K562 (cell line): ENCODE measurements at regions not wholly inside any gene's neighbourhood (a gene's known extent, or its start where the extent isn't known, plus 50 kb on each side); places are given as distances from the start of the nearest gene placed in this dataset.

ENCODE experiments used
- ATAC-seq: fragments of 200-7000 bp; cut with Tn5 transposase; 3 replicates; pipeline ENCODE4 v1.9.1; 2020; ENCODE audit warnings: moderate library complexity
- BruUV-seq: library from RNA; stranded (reverse); fragments of 400-500 nt; replicated peaks from 2 replicates; lab custom pipeline; 2021; lab: Mats Ljungman, UMichigan
- CTCF ChIA-PET: fragments of 300-600 bp; formaldehyde crosslinking; extraction: SDS; loops from one replicate; lab custom pipeline; 2021; ENCODE audit warnings: low intra/inter-chr PET ratio; lab: Yijun Ruan, JAX
- POLR2A ChIA-PET: fragments of 300-600, 350-650 bp; sonication (Branson Sonifier 250); formaldehyde crosslinking; extraction: SDS; loops from one replicate; lab custom pipeline; 2021; ENCODE audit warnings: antibody characterized with exemption, inconsistent platforms; lab: Yijun Ruan, JAX
- DNase-seq, 4 experiments: peaks; one replicate each; pipeline versions ENCODE4 v3.0.0 to v3.0.0-alpha.2; 2011 to 2018; ENCODE audit warnings: low spot score in 3 of 4, mixed read lengths in 3 of 4; ENCODE audit errors: extremely low read depth in 1 of 4
- FAIRE-seq: peaks from 2 replicates; lab custom pipeline; 2011; peaks lifted over from hg19 to GRCh38; lab: Jason Lieb, UNC
- H2AFZ ChIP-seq: 2 replicates; pipeline ENCODE4 v1.6.0; 2011; ENCODE audit warnings: low read depth, low read length, control low read depth, inconsistent platforms
- H3K27ac ChIP-seq: fragments of 200-600 bp; 3 replicates; pipeline ENCODE4 v1.8.0; 2011; ENCODE audit warnings: low read depth, mild to moderate bottlenecking, control low read depth, inconsistent platforms, low read length, moderate library complexity, mixed read lengths; ENCODE audit errors: extremely low read depth
- H3K27me3 ChIP-seq, 2 experiments: fragments of 300-600 bp in 1 of 2; 2 replicates in 1 of 2; 3 replicates in 1 of 2; pipeline versions ENCODE4 v1.6.0 to v1.8.0; 2011; ENCODE audit warnings: inconsistent platforms in 2 of 2, low read length in 2 of 2, mild to moderate bottlenecking in 1 of 2, mixed read lengths in 1 of 2, moderate library complexity in 1 of 2; ENCODE audit not compliant: control insufficient read depth in 2 of 2, insufficient read depth in 2 of 2
- H3K36me3 ChIP-seq: fragments of 300-600 bp; 3 replicates; pipeline ENCODE4 v1.8.0; 2011; ENCODE audit warnings: mild to moderate bottlenecking, low read length, inconsistent platforms; ENCODE audit not compliant: control insufficient read depth, insufficient read depth
- H3K4me1 ChIP-seq, 2 experiments: fragments of 200-600 bp in 1 of 2; replicated peaks in 1 of 2; 2 replicates in 1 of 2; 3 replicates in 1 of 2; pipeline versions ENCODE4 v1.5.1 to v1.8.0; 2011; ENCODE audit warnings: inconsistent platforms in 2 of 2, low read length in 2 of 2, mild to moderate bottlenecking in 1 of 2, mixed read lengths in 1 of 2, moderate library complexity in 1 of 2; ENCODE audit not compliant: control insufficient read depth in 2 of 2, insufficient read depth in 2 of 2
- H3K4me2 ChIP-seq: 2 replicates; pipeline ENCODE4 v1.6.1; 2011; ENCODE audit warnings: low read length, control low read depth, inconsistent platforms, mixed read lengths; ENCODE audit not compliant: insufficient read depth
- H3K4me3 ChIP-seq: fragments of 200-600 bp; sonication (generic), shearing (Covaris generic); 2 replicates; pipeline ENCODE4 v1.5.1; 2016; ENCODE audit warnings: control low read depth, inconsistent platforms
- H3K79me2 ChIP-seq: fragments of 200-600 bp; 3 replicates; pipeline ENCODE4 v1.8.0; 2011; ENCODE audit warnings: low read length, inconsistent platforms; ENCODE audit not compliant: control insufficient read depth, insufficient read depth
- H3K9ac ChIP-seq, 2 experiments: 2 replicates each; pipeline versions ENCODE4 v1.6.0 to v1.6.1; 2011; ENCODE audit warnings: low read depth in 2 of 2, low read length in 2 of 2, control low read depth in 1 of 2, inconsistent platforms in 1 of 2, mild to moderate bottlenecking in 1 of 2, mixed read lengths in 1 of 2; ENCODE audit not compliant: insufficient read depth in 1 of 2
- H3K9me1 ChIP-seq: one replicate; pipeline ENCODE4 v1.6.0; 2011; ENCODE audit warnings: inconsistent platforms, mild to moderate bottlenecking, low read length, moderate library complexity; ENCODE audit not compliant: control insufficient read depth, insufficient read depth
- H3K9me3 ChIP-seq: replicated peaks from 2 replicates; pipeline ENCODE4 v1.5.1; 2011; ENCODE audit warnings: low read depth, low read length, inconsistent platforms; ENCODE audit not compliant: control insufficient read depth, insufficient read depth
- H4K20me1 ChIP-seq: replicated peaks from 2 replicates; pipeline ENCODE4 v1.6.1; 2011; ENCODE audit warnings: low read length, inconsistent platforms, mixed read lengths; ENCODE audit not compliant: control insufficient read depth, insufficient read depth
- ARHGAP35 ChIP-seq: fragments of 450-650 bp; IDR thresholded peaks from 2 replicates; pipeline ENCODE4 v1.6.1; 2018; ENCODE audit not compliant: partially characterized antibody
- CEBPB ChIP-seq: fragments of 450-650 bp; IDR thresholded peaks from 2 replicates; pipeline ENCODE4 v1.6.1; 2016; ENCODE audit warnings: missing genetic modification characterization, missing compliant biosample characterization
- CEBPG ChIP-seq, 3 experiments: fragments of 200-800 bp in 1 of 3; sonication (Bioruptor generic) in 1 of 3; sonication (generic) in 1 of 3; formaldehyde crosslinking in 1 of 3; IDR thresholded peaks in 2 of 3; conservative IDR thresholded peaks in 1 of 3; 2 replicates each; pipeline versions ENCODE4 v1.6.1 to v1.8.0; 2016 to 2022; ENCODE audit warnings: missing compliant biosample characterization in 2 of 3, missing genetic modification characterization in 2 of 3, mild to moderate bottlenecking in 1 of 3, missing genetic modification reagents in 1 of 3
- HNRNPH1 ChIP-seq: fragments of 200-400 bp; formaldehyde crosslinking; optimal IDR thresholded peaks from 2 replicates; pipeline ENCODE3; 2017; ENCODE audit warnings: low read depth, mild to moderate bottlenecking, low read length, moderate library complexity
- NELFE ChIP-seq: IDR thresholded peaks from 2 replicates; pipeline ENCODE4 v1.6.1; 2011; ENCODE audit warnings: mild to moderate bottlenecking; ENCODE audit not compliant: insufficient read depth, insufficient read length
- XRCC3 ChIP-seq: fragments of 450-650 bp; IDR thresholded peaks from 2 replicates; pipeline ENCODE4 v1.6.1; 2017; ENCODE audit warnings: mild to moderate bottlenecking, moderate library complexity
- WGBS: fragments of 100-300 bp; shearing (Covaris generic); methylation state at CpG from one replicate; pipeline ENCODE4 v1.1.6; 2016; ENCODE audit warnings: low coverage, mixed read lengths; ENCODE audit not compliant: insufficient coverage; ENCODE audit errors: missing lambda C conversion rate; 5-methylcytosine and 5-hydroxymethylcytosine counted together
- in situ Hi-C: fragments of 300-500 bp; cut with MboI; formaldehyde crosslinking; loops from 4 replicates; pipeline ENCODE4 v1.15.0; 2018; ENCODE audit warnings: inconsistent platforms, mixed read lengths
- intact Hi-C: fragments of 100-400 bp; cut with micrococcal nuclease; formaldehyde crosslinking; loops from 2 replicates; pipeline ENCODE4 v1.14.2; 2022
- TF ChIP-seq, protein P1 (sequence below): fragments of 450-650 bp; IDR thresholded peaks from 2 replicates; pipeline ENCODE4 v1.6.1; 2016

DNA sequence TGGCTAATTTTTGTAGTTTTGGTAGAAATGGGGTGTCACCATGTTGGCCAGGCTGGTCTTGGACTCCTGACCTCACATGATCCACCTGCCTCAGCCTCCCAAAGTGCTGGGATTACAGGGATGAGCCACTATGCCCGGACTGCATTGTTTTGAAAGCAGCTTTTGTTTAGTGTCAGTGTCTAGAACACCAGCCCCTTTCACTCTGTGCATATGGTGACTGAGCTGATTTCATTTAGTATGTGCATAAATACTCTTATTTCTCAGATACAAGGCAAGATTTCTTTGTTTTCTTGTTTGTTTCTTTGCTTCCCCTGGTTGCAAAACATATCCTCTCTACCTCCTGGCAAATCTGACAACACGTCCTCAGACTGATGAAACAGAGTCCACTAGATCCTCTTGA lies 152.8 kb upstream of the CHD6 start:
- intact Hi-C loops (no loop called here), in situ Hi-C loops (no loop called here)
- TF ChIP-seq HNRNPH1 (no peak), XRCC3 (no peak)
- TF ChIP-seq, protein P1, sequence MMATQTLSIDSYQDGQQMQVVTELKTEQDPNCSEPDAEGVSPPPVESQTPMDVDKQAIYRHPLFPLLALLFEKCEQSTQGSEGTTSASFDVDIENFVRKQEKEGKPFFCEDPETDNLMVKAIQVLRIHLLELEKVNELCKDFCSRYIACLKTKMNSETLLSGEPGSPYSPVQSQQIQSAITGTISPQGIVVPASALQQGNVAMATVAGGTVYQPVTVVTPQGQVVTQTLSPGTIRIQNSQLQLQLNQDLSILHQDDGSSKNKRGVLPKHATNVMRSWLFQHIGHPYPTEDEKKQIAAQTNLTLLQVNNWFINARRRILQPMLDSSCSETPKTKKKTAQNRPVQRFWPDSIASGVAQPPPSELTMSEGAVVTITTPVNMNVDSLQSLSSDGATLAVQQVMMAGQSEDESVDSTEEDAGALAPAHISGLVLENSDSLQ, result no peak
- Histone ChIP-seq H4K20me1 (no peaks in the 10 kb centered on the region; the same call in 1 of the 2 replicates), H3K27ac (no peak overlapping the region), H3K27me3 (peaks cover 8 to 10% of the 10 kb centered on the region in 2 experiments; a peak in 3 of 5 replicates), H2AFZ (no peak overlapping the region), H3K36me3 (no peaks in the 10 kb centered on the region), H3K79me2 (no peaks in the 10 kb centered on the region), H3K9me3 (no peaks in the 10 kb centered on the region), H3K4me1 (no peaks in the 10 kb centered on the region; a peak in 1 of 5 replicates), H3K4me3 (no peak overlapping the region), H3K4me2 (no peak overlapping the region), H3K9ac (no peak overlapping the region), H3K9me1 (no peaks in the 10 kb centered on the region)
- no peak for ATAC-seq
- WGBS, result 0% methylated on average over 2 of the region's 2 CpGs
- FAIRE-seq, result no peak
- no TSS peak for BruUV-seq
- CTCF ChIA-PET, result no interaction called here
- POLR2A ChIA-PET, result interaction anchor here (1.4 kb wide), 1 partner anchor 13 kb away, joined by 3 read pairs; no protein-coding TSS in a partner anchor
- no peak for DNase-seq

DNA sequence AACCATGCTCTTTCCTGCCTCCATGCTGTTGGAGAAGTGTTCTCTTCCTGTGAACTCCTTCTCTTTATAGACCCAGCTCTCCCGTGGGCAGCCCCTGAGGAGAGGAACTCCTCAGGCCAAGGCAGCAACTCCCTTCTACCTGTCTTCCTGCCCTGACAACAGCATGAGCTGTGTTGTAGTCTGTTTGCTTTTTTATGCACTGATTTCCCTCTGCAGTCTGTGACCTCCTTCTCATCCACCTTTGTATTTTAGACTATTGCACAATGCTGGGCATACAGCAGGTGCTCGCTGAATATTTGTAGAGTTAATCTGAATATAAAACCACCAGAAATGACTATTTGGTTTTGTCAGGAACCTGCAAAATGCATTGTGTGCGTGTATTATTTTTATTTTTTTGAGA lies 152.2 kb upstream of the CHD6 start:
- ATAC-seq (no peak), FAIRE-seq (no peak), DNase-seq (no peak)
- BruUV-seq, result no TSS peak
- CTCF ChIA-PET, result no interaction called here
- no peak overlapping the region for H3K4me3 ChIP-seq
- H3K9me3 ChIP-seq, result no peaks in the 10 kb centered on the region
- in situ Hi-C loops, result no loop called here
- no peaks in the 10 kb centered on the region for H3K36me3 ChIP-seq
- H4K20me1 ChIP-seq, result no peaks in the 10 kb centered on the region; the same call in 1 of the 2 replicates
- no peak overlapping the region for H3K4me2 ChIP-seq
- no peaks in the 10 kb centered on the region for H3K9me1 ChIP-seq
- TF ChIP-seq ARHGAP35, result no peak
- TF ChIP-seq NELFE, result no peak
- TF ChIP-seq CEBPG (CRISPR knock-in tag; IDR thresholded peaks at IDR 0.05), result no peak
- 0 out of 4 replicates have a peak, but pooled peaks of 1 of the 2 experiments have one; percentile 15 for TF ChIP-seq CEBPG (tag; conservative IDR thresholded peaks at IDR 0.05 in 1 of 2, IDR thresholded peaks at IDR 0.05 in 1 of 2)
- 0 out of 2 replicates have a peak, but pooled peaks have one; percentile 20 for TF ChIP-seq CEBPB (tag)
- H3K9ac ChIP-seq, result no peak overlapping the region
- H3K27ac ChIP-seq, result no peak overlapping the region
- WGBS, result 0% methylated on average over 3 of the region's 3 CpGs
- H3K4me1 ChIP-seq, result no peaks in the 10 kb centered on the region; a peak in 1 of 5 replicates
- H2AFZ ChIP-seq, result no peak overlapping the region
- POLR2A ChIA-PET, result interaction anchor here (1.4 kb wide), 1 partner anchor 13 kb away, joined by 3 read pairs; no protein-coding TSS in a partner anchor
- H3K27me3 ChIP-seq, result peaks cover 8 to 10% of the 10 kb centered on the region in 2 experiments; a peak in 2 of 5 replicates
- intact Hi-C loops, result no loop called here
- no peaks in the 10 kb centered on the region for H3K79me2 ChIP-seq
